WTC11 (cell line): ENCODE measurements at regions not wholly inside any gene's neighbourhood (a gene's known extent, or its start where the extent isn't known, plus 50 kb on each side); places are given as distances from the start of the nearest gene placed in this dataset.

Experiments used
- ATAC-seq: fragments of 200-7000 bp; cut with Tn5 transposase; 2 replicates; pipeline ENCODE4 v1.10.0; 2021; ENCODE audit warnings: mild to moderate bottlenecking, moderate library complexity
- CTCF ChIA-PET: fragments of 300-600 bp; sonication (Branson Sonifier 250); formaldehyde crosslinking; loops from one replicate; lab custom pipeline; 2021; ENCODE audit warnings: antibody characterized with exemption; lab: Charles Lee
- POLR2A ChIA-PET: fragments of 350-600 bp; sonication (Branson Sonifier 250); formaldehyde crosslinking; loops from one replicate; lab custom pipeline; 2021; ENCODE audit warnings: antibody characterized with exemption; lab: Charles Lee
- DNase-seq: peaks from one replicate; pipeline ENCODE4 v3.0.0; 2021; ENCODE audit warnings: low spot score
- H3K27ac Mint-ChIP-seq: 2 replicates; pipeline ENCODE4 v1.8.0; 2021; ENCODE audit warnings: mixed read lengths
- H3K27me3 Mint-ChIP-seq: 2 replicates; pipeline ENCODE4 v1.8.0; 2021; ENCODE audit warnings: low read depth, mild to moderate bottlenecking, moderate library complexity, mixed read lengths
- H3K36me3 Mint-ChIP-seq: 2 replicates; pipeline ENCODE4 v1.8.0; 2021; ENCODE audit warnings: mixed read lengths
- H3K4me1 Mint-ChIP-seq: 2 replicates; pipeline ENCODE4 v1.8.0; 2022; ENCODE audit warnings: mixed read lengths
- H3K4me3 Mint-ChIP-seq: 2 replicates; pipeline ENCODE4 v1.8.0; 2021; ENCODE audit warnings: mild to moderate bottlenecking, moderate library complexity, mixed read lengths
- H3K9me3 Mint-ChIP-seq: 2 replicates; pipeline ENCODE4 v1.8.0; 2021; ENCODE audit warnings: mixed read lengths
- ETV6 ChIP-seq: sonication (generic); formaldehyde crosslinking; IDR thresholded peaks from 2 replicates; pipeline ENCODE4 v1.8.1; 2022; ENCODE audit warnings: mild to moderate bottlenecking, missing genetic modification reagents
- IRF2 ChIP-seq: sonication (generic); formaldehyde crosslinking; IDR thresholded peaks from 2 replicates; pipeline ENCODE4 v1.8.0; 2022; ENCODE audit warnings: low read depth, missing genetic modification reagents, borderline replicate concordance
- JAZF1 ChIP-seq: fragments of 250-450 bp; sonication (Bioruptor Pico); IDR thresholded peaks from 2 replicates; pipeline ENCODE4 v1.9.0; 2021; ENCODE audit warnings: moderate library complexity, mild to moderate bottlenecking, inconsistent platforms
- KAT7 ChIP-seq: sonication (generic); formaldehyde crosslinking; IDR thresholded peaks from 2 replicates; pipeline ENCODE4 v1.8.1; 2023; ENCODE audit warnings: missing genetic modification reagents, mild to moderate bottlenecking, borderline replicate concordance
- MAX ChIP-seq: sonication (generic); formaldehyde crosslinking; IDR thresholded peaks from 2 replicates; pipeline ENCODE4 v1.8.0; 2022; ENCODE audit warnings: mild to moderate bottlenecking, missing genetic modification reagents
- OVOL2 ChIP-seq: fragments of 250-450 bp; sonication (Bioruptor Pico); IDR thresholded peaks from 2 replicates; pipeline ENCODE4 v1.9.0; 2021; ENCODE audit warnings: mild to moderate bottlenecking, borderline replicate concordance
- PRRX2 ChIP-seq: fragments of 250-450 bp; sonication (Bioruptor Pico); IDR thresholded peaks from 2 replicates; pipeline ENCODE4 v1.8.0; 2021; ENCODE audit warnings: mild to moderate bottlenecking
- SMAD3 ChIP-seq: sonication (generic); formaldehyde crosslinking; IDR thresholded peaks from 2 replicates; pipeline ENCODE4 v1.8.0; 2022; ENCODE audit warnings: missing genetic modification reagents, mild to moderate bottlenecking, borderline replicate concordance
- SMAD4 ChIP-seq: sonication (generic); formaldehyde crosslinking; IDR thresholded peaks from 2 replicates; pipeline ENCODE4 v1.8.0; 2022; ENCODE audit warnings: mild to moderate bottlenecking, missing genetic modification reagents
- SP1 ChIP-seq: sonication (generic); formaldehyde crosslinking; conservative IDR thresholded peaks from 2 replicates; pipeline ENCODE4 v1.8.1; 2022; ENCODE audit warnings: missing genetic modification reagents
- TP53 ChIP-seq: sonication (generic); formaldehyde crosslinking; IDR thresholded peaks from 2 replicates; pipeline ENCODE4 v1.8.1; 2023; ENCODE audit warnings: mild to moderate bottlenecking, missing genetic modification reagents
- ZMAT4 ChIP-seq: fragments of 250-450 bp; sonication (Bioruptor Pico); IDR thresholded peaks from 2 replicates; pipeline ENCODE4 v1.9.0; 2021; ENCODE audit warnings: mild to moderate bottlenecking
- ZNF121 ChIP-seq: sonication (generic); formaldehyde crosslinking; IDR thresholded peaks from 2 replicates; pipeline ENCODE4 v1.8.0; 2023; ENCODE audit warnings: missing genetic modification reagents
- ZNF512 ChIP-seq: sonication (generic); formaldehyde crosslinking; IDR thresholded peaks from 2 replicates; pipeline ENCODE4 v1.8.1; 2022; ENCODE audit warnings: missing genetic modification reagents, borderline replicate concordance
- TF ChIP-seq, protein P1 (sequence below): sonication (generic); formaldehyde crosslinking; IDR thresholded peaks from 2 replicates; pipeline ENCODE4 v1.8.1; 2022; ENCODE audit warnings: low read depth, missing genetic modification reagents, borderline replicate concordance
- TF ChIP-seq, protein P2 (sequence below): fragments of 250-450 bp; sonication (Bioruptor Pico); IDR thresholded peaks from 2 replicates; pipeline ENCODE4 v1.9.0; 2021; ENCODE audit warnings: moderate library complexity, mild to moderate bottlenecking, inconsistent platforms, borderline replicate concordance
- TF ChIP-seq, protein P3 (sequence below): sonication (generic); formaldehyde crosslinking; IDR thresholded peaks from 2 replicates; pipeline ENCODE4 v1.8.0; 2022; ENCODE audit warnings: missing genetic modification reagents
- TF ChIP-seq, protein P4 (sequence below): fragments of 250-450 bp; sonication (Bioruptor Pico); IDR thresholded peaks from 2 replicates; pipeline ENCODE4 v1.9.0; 2021; ENCODE audit warnings: mild to moderate bottlenecking
- TF ChIP-seq, protein P5 (sequence below): sonication (generic); formaldehyde crosslinking; IDR thresholded peaks from 2 replicates; pipeline ENCODE4 v1.8.1; 2022; ENCODE audit warnings: low read depth, mild to moderate bottlenecking, moderate library complexity, missing genetic modification reagents, borderline replicate concordance
- TF ChIP-seq, protein P6 (sequence below): fragments of 250-450 bp; sonication (Bioruptor Pico); IDR thresholded peaks from 2 replicates; pipeline ENCODE4 v2.1.2; 2022; ENCODE audit warnings: mild to moderate bottlenecking, moderate library complexity

GRCh38 chr5:174426388-174426787 is 298.0 kb upstream of the MSX2 start:
- Mint-ChIP-seq H3K9me3 (no peaks in the 10 kb centered on the region), H3K36me3 (no peaks in the 10 kb centered on the region), H3K27ac (no peak overlapping the region), H3K27me3 (no peaks in the 10 kb centered on the region), H3K4me3 (no peak overlapping the region), H3K4me1 (peaks cover 5% of the 10 kb centered on the region)
- ChIA-PET POLR2A (no interaction called here), CTCF (interaction anchor here (0.9 kb wide), 2 partner anchors 148 to 368 kb away, joined by 3 to 4 read pairs; no protein-coding TSS in a partner anchor)
- TF ChIP-seq ZMAT4 (CRISPR knock-in tag): no peak
- TF ChIP-seq, protein P1, sequence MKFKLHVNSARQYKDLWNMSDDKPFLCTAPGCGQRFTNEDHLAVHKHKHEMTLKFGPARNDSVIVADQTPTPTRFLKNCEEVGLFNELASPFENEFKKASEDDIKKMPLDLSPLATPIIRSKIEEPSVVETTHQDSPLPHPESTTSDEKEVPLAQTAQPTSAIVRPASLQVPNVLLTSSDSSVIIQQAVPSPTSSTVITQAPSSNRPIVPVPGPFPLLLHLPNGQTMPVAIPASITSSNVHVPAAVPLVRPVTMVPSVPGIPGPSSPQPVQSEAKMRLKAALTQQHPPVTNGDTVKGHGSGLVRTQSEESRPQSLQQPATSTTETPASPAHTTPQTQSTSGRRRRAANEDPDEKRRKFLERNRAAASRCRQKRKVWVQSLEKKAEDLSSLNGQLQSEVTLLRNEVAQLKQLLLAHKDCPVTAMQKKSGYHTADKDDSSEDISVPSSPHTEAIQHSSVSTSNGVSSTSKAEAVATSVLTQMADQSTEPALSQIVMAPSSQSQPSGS: no peak
- TF ChIP-seq SP1: no peak
- TF ChIP-seq OVOL2 (CRISPR knock-in tag): no peak
- no peak for TF ChIP-seq SMAD3 (CRISPR knock-in tag)
- TF ChIP-seq, protein P2, sequence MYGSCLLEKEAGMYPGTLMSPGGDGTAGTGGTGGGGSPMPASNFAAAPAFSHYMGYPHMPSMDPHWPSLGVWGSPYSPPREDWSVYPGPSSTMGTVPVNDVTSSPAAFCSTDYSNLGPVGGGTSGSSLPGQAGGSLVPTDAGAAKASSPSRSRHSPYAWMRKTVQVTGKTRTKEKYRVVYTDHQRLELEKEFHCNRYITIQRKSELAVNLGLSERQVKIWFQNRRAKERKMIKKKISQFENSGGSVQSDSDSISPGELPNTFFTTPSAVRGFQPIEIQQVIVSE (CRISPR knock-in tag): no peak
- TF ChIP-seq IRF2: no peak
- TF ChIP-seq PRRX2 (CRISPR knock-in tag): no peak
- TF ChIP-seq SMAD4 (CRISPR knock-in tag): no peak
- TF ChIP-seq ETV6 (CRISPR knock-in tag): no peak
- TF ChIP-seq TP53 (CRISPR knock-in tag): no peak
- TF ChIP-seq ZNF512 (CRISPR knock-in tag): no peak
- no peak for TF ChIP-seq ZNF121 (CRISPR knock-in tag)
- no peak for TF ChIP-seq JAZF1 (CRISPR knock-in tag)
- ATAC-seq (no peak), DNase-seq (no peak)

GRCh38 chr5:174426851-174427250 is 297.5 kb upstream of the MSX2 start:
- CTCF ChIA-PET: no interaction called here
- Mint-ChIP-seq H3K36me3 (no peaks in the 10 kb centered on the region), H3K27me3 (no peaks in the 10 kb centered on the region), H3K27ac (no peak overlapping the region), H3K4me3 (no peak overlapping the region), H3K4me1 (peaks cover 5% of the 10 kb centered on the region), H3K9me3 (no peaks in the 10 kb centered on the region)
- DNase-seq (no peak), ATAC-seq (no peak)
- POLR2A ChIA-PET: no interaction called here
- no peak for TF ChIP-seq SP1
- TF ChIP-seq, protein P1: no peak
- TF ChIP-seq, protein P3, sequence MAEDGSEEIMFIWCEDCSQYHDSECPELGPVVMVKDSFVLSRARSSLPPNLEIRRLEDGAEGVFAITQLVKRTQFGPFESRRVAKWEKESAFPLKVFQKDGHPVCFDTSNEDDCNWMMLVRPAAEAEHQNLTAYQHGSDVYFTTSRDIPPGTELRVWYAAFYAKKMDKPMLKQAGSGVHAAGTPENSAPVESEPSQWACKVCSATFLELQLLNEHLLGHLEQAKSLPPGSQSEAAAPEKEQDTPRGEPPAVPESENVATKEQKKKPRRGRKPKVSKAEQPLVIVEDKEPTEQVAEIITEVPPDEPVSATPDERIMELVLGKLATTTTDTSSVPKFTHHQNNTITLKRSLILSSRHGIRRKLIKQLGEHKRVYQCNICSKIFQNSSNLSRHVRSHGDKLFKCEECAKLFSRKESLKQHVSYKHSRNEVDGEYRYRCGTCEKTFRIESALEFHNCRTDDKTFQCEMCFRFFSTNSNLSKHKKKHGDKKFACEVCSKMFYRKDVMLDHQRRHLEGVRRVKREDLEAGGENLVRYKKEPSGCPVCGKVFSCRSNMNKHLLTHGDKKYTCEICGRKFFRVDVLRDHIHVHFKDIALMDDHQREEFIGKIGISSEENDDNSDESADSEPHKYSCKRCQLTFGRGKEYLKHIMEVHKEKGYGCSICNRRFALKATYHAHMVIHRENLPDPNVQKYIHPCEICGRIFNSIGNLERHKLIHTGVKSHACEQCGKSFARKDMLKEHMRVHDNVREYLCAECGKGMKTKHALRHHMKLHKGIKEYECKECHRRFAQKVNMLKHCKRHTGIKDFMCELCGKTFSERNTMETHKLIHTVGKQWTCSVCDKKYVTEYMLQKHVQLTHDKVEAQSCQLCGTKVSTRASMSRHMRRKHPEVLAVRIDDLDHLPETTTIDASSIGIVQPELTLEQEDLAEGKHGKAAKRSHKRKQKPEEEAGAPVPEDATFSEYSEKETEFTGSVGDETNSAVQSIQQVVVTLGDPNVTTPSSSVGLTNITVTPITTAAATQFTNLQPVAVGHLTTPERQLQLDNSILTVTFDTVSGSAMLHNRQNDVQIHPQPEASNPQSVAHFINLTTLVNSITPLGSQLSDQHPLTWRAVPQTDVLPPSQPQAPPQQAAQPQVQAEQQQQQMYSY (CRISPR knock-in tag): no peak
- TF ChIP-seq, protein P4, sequence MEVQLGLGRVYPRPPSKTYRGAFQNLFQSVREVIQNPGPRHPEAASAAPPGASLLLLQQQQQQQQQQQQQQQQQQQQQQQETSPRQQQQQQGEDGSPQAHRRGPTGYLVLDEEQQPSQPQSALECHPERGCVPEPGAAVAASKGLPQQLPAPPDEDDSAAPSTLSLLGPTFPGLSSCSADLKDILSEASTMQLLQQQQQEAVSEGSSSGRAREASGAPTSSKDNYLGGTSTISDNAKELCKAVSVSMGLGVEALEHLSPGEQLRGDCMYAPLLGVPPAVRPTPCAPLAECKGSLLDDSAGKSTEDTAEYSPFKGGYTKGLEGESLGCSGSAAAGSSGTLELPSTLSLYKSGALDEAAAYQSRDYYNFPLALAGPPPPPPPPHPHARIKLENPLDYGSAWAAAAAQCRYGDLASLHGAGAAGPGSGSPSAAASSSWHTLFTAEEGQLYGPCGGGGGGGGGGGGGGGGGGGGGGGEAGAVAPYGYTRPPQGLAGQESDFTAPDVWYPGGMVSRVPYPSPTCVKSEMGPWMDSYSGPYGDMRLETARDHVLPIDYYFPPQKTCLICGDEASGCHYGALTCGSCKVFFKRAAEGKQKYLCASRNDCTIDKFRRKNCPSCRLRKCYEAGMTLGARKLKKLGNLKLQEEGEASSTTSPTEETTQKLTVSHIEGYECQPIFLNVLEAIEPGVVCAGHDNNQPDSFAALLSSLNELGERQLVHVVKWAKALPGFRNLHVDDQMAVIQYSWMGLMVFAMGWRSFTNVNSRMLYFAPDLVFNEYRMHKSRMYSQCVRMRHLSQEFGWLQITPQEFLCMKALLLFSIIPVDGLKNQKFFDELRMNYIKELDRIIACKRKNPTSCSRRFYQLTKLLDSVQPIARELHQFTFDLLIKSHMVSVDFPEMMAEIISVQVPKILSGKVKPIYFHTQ (CRISPR knock-in tag): no peak
- TF ChIP-seq, protein P5, sequence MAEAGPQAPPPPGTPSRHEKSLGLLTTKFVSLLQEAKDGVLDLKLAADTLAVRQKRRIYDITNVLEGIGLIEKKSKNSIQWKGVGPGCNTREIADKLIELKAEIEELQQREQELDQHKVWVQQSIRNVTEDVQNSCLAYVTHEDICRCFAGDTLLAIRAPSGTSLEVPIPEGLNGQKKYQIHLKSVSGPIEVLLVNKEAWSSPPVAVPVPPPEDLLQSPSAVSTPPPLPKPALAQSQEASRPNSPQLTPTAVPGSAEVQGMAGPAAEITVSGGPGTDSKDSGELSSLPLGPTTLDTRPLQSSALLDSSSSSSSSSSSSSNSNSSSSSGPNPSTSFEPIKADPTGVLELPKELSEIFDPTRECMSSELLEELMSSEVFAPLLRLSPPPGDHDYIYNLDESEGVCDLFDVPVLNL: no peak
- no peak for TF ChIP-seq MAX
- TF ChIP-seq, protein P6, sequence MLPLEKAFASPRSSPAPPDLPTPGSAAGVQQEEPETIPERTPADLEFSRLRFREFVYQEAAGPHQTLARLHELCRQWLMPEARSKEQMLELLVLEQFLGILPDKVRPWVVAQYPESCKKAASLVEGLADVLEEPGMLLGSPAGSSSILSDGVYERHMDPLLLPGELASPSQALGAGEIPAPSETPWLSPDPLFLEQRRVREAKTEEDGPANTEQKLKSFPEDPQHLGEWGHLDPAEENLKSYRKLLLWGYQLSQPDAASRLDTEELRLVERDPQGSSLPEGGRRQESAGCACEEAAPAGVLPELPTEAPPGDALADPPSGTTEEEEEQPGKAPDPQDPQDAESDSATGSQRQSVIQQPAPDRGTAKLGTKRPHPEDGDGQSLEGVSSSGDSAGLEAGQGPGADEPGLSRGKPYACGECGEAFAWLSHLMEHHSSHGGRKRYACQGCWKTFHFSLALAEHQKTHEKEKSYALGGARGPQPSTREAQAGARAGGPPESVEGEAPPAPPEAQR (CRISPR knock-in tag): no peak
- TF ChIP-seq TP53 (CRISPR knock-in tag): no peak
- TF ChIP-seq KAT7 (CRISPR knock-in tag): no peak
